ENCODE measurements at regions not wholly inside any gene's neighbourhood (a gene's known extent, or its start where the extent isn't known, plus 50 kb on each side); places are given as distances from the start of the nearest gene placed in this dataset.

DNA sequence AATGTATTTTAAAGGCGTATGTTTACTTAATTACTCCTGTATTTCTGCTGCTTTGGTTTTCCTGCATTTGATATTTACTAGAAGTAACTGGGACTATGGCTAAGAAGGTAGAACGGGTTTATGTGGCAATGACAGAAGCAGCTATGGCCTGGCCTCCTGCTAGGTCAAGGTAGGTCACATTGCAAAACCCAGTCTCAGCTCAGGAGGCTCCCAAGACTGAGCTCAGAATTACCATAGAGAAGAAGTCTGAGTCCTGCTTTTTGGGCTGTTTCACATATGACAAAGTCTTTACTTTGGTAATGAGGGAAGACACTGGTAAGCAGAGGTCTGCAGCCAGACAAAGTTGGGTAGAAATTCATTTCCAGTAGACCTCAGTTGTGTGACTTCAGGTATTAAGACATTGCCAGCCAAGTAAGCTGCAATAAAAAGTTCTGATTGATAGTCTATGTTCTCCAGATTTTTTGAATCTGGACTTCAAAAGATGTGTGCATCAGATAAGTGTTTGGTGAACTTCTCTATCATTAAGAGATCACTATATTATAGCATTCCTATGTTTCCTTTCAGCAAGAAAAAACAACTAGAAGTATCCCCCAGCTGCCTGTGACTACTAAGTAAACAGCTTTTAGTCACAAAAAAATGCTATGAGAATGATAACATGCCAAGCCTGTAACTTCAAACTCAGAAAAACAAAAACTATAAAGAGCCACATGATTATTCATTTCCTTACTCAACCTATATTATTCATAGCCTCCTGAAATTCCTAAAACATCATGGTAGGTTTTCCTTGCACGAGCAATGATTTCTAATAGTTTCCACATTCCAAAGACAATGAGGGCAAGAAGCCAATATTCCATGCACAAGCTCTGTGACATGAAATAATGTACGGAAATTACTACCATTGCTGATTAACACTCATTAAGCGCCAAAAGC lies 312.3 kb downstream of the HAO1 start:
- FAIRE-seq, result no peak
- no peak for DNase-seq (ENCODE audit: insufficient read length, low spot score)
- TF ChIP-seq POU2F2 (IDR thresholded peaks at IDR 0.05; ENCODE audit: low read depth, low read length) (no peak), TAF1 (IDR thresholded peaks at IDR 0.05; ENCODE audit: low read depth, low read length) (no peak), PAX5 (IDR thresholded peaks at IDR 0.05; ENCODE audit: insufficient read depth, low read length, severe bottlenecking) (no peak), SPI1 (IDR thresholded peaks at IDR 0.05; ENCODE audit: low read depth, low read length) (no peak), POLR2A (IDR thresholded peaks at IDR 0.05; ENCODE audit: low read depth, low read length) (no peak), POLR2AphosphoS5 (IDR thresholded peaks at IDR 0.05; ENCODE audit: low read depth, low read length) (no peak)

GRCh38 chr20:7629880-7630279 lies 310.4 kb downstream of the HAO1 start:
- FAIRE-seq (no peak), DNase-seq (ENCODE audit: insufficient read length, low spot score) (no peak)
- no peak for TF ChIP-seq POU2F2 (IDR thresholded peaks at IDR 0.05; ENCODE audit: low read depth, low read length)
- TF ChIP-seq TAF1 (IDR thresholded peaks at IDR 0.05; ENCODE audit: low read depth, low read length), result no peak
- TF ChIP-seq SPI1 (IDR thresholded peaks at IDR 0.05; ENCODE audit: low read depth, low read length), result no peak
- no peak for TF ChIP-seq POLR2AphosphoS5 (IDR thresholded peaks at IDR 0.05; ENCODE audit: low read depth, low read length)
- no peak for TF ChIP-seq POLR2A (IDR thresholded peaks at IDR 0.05; ENCODE audit: low read depth, low read length)
- no peak for TF ChIP-seq PAX5 (IDR thresholded peaks at IDR 0.05; ENCODE audit: insufficient read depth, low read length, severe bottlenecking)

- TF ChIP-seq POU2F2 (IDR thresholded peaks at IDR 0.05; ENCODE audit: low read depth, low read length) (no peak), TAF1 (IDR thresholded peaks at IDR 0.05; ENCODE audit: low read depth, low read length) (no peak), SPI1 (IDR thresholded peaks at IDR 0.05; ENCODE audit: low read depth, low read length) (no peak), POLR2A (IDR thresholded peaks at IDR 0.05; ENCODE audit: low read depth, low read length) (no peak), PAX5 (IDR thresholded peaks at IDR 0.05; ENCODE audit: insufficient read depth, low read length, severe bottlenecking) (no peak)
- DNase-seq (ENCODE audit: insufficient read length, low spot score), result no peak
- no peak for FAIRE-seq
Observed at GRCh38 chr20:7637184-7637583, 303.1 kb downstream of the HAO1 start.

DNA sequence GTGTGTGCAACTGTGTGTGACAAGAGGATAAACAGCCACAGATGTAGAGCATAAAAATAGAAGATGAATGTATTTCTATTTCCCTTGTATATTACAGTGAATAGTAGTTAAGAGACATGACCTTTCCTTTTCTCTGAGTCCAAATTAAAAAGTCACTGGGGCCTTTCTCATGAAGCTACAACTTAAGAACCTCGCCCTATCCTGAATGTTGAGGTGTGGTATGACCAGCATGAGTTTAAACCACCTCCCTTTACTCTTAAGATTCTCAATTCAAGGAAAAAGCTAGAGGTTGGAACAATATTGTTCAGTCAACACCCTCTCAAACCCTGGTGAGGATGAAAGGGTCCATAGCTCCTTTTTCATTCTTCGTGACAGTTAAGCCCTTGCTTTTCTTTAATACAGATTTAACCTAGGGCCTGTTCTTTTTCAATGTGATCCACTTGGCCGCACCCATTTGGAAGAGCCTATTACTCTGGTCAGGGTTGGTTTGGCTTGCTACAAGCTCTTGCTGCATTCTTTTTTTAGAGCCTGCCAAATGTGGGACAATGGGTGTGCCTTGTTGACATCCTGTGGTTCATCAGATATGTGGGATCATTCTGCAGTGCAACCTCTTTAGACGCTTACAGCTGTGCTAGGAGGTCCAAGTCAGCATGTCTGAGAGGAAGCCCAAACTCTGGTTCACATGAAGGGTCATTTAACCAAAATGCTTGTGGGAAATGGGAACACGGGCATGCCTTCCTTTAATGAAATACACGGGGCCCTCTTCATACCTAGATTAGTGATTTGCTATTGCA lies 290.0 kb downstream of the HAO1 start:
- FAIRE-seq, result no peak
- no peak for DNase-seq (ENCODE audit: insufficient read length, low spot score)
- TF ChIP-seq TAF1 (IDR thresholded peaks at IDR 0.05; ENCODE audit: low read depth, low read length) (no peak), POLR2AphosphoS5 (IDR thresholded peaks at IDR 0.05; ENCODE audit: low read depth, low read length) (no peak), POLR2A (IDR thresholded peaks at IDR 0.05; ENCODE audit: low read depth, low read length) (no peak), SPI1 (IDR thresholded peaks at IDR 0.05; ENCODE audit: low read depth, low read length) (no peak), POU2F2 (IDR thresholded peaks at IDR 0.05; ENCODE audit: low read depth, low read length) (no peak), PAX5 (IDR thresholded peaks at IDR 0.05; ENCODE audit: insufficient read depth, low read length, severe bottlenecking) (no peak)

- no peak for FAIRE-seq
- TF ChIP-seq TAF1 (IDR thresholded peaks at IDR 0.05; ENCODE audit: low read depth, low read length), result no peak
- TF ChIP-seq SPI1 (IDR thresholded peaks at IDR 0.05; ENCODE audit: low read depth, low read length), result no peak
- TF ChIP-seq POLR2AphosphoS5 (IDR thresholded peaks at IDR 0.05; ENCODE audit: low read depth, low read length), result no peak
- TF ChIP-seq PAX5 (IDR thresholded peaks at IDR 0.05; ENCODE audit: insufficient read depth, low read length, severe bottlenecking), result no peak
- no peak for TF ChIP-seq POU2F2 (IDR thresholded peaks at IDR 0.05; ENCODE audit: low read depth, low read length)
- no peak for TF ChIP-seq POLR2A (IDR thresholded peaks at IDR 0.05; ENCODE audit: low read depth, low read length)
Observed at GRCh38 chr20:7654231-7654630, 286.0 kb downstream of the HAO1 start.

GRCh38 chr20:7656687-7657467 lies 283.4 kb downstream of the HAO1 start:
- DNase-seq (ENCODE audit: insufficient read length, low spot score) (no peak), FAIRE-seq (no peak)
- TF ChIP-seq SPI1 (IDR thresholded peaks at IDR 0.05; ENCODE audit: low read depth, low read length) (no peak), POLR2A (IDR thresholded peaks at IDR 0.05; ENCODE audit: low read depth, low read length) (no peak), POLR2AphosphoS5 (IDR thresholded peaks at IDR 0.05; ENCODE audit: low read depth, low read length) (no peak), TAF1 (IDR thresholded peaks at IDR 0.05; ENCODE audit: low read depth, low read length) (no peak)

More at GRCh38 chr20:7654231-7654630, 286.0 kb downstream of the HAO1 start:
- no peak for DNase-seq (ENCODE audit: insufficient read length, low spot score)

DNA sequence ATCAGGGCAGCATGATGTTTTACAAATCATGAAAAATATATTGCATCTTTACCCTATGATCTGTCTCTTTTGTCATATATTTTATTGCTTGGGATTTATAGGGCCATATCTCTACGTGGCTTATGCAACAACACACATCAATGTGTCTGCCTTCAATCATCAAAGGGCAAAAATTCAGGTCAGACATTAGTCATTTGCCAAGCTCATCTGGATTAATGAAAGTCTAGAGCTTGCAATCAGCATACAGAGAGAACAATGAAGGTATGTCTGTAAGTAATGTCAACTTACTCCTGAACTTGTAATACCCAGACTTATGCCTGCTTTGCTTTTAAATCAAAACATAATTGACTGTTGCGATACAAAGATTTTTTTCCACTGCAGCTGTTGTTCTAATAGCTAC lies 282.7 kb downstream of the HAO1 start:
- no peak for DNase-seq (ENCODE audit: insufficient read length, low spot score)
- no peak for FAIRE-seq
- TF ChIP-seq POU2F2 (IDR thresholded peaks at IDR 0.05; ENCODE audit: low read depth, low read length), result no peak
- TF ChIP-seq TAF1 (IDR thresholded peaks at IDR 0.05; ENCODE audit: low read depth, low read length), result no peak
- no peak for TF ChIP-seq POLR2AphosphoS5 (IDR thresholded peaks at IDR 0.05; ENCODE audit: low read depth, low read length)
- no peak for TF ChIP-seq SPI1 (IDR thresholded peaks at IDR 0.05; ENCODE audit: low read depth, low read length)
- TF ChIP-seq POLR2A (IDR thresholded peaks at IDR 0.05; ENCODE audit: low read depth, low read length), result no peak
- TF ChIP-seq PAX5 (IDR thresholded peaks at IDR 0.05; ENCODE audit: insufficient read depth, low read length, severe bottlenecking), result no peak

DNA sequence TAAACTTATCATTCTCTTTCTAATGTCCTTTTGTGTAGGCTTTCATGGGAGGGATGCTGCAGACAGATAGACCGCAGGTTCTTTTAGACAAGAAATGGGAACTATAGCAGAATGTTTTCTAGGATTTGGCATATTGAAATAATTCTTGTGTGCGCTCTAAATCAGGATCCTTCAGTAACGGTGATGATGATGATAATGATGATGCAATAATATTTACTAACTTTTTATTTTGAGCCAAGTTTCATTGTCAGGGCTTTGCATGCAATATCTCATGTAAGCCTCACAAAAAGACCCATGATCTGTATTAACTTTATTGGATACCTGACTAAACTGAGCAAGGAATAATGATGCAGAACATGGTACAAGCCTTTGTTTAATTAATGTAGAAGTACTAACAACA lies 280.1 kb downstream of the HAO1 start:
- FAIRE-seq (no peak), DNase-seq (ENCODE audit: insufficient read length, low spot score) (no peak)
- TF ChIP-seq SPI1 (IDR thresholded peaks at IDR 0.05; ENCODE audit: low read depth, low read length) (no peak), PAX5 (IDR thresholded peaks at IDR 0.05; ENCODE audit: insufficient read depth, low read length, severe bottlenecking) (no peak), TAF1 (IDR thresholded peaks at IDR 0.05; ENCODE audit: low read depth, low read length) (no peak), POLR2AphosphoS5 (IDR thresholded peaks at IDR 0.05; ENCODE audit: low read depth, low read length) (no peak), POU2F2 (IDR thresholded peaks at IDR 0.05; ENCODE audit: low read depth, low read length) (no peak), POLR2A (IDR thresholded peaks at IDR 0.05; ENCODE audit: low read depth, low read length) (no peak)

All from GM12891 (cell line).